Fibroblast of skin of right quadriceps (primary cell): ENCODE measurements at regions not wholly inside any gene's neighbourhood (a gene's known extent, or its start where the extent isn't known, plus 50 kb on each side); places are given as distances from the start of the nearest gene placed in this dataset.
"Not testable (repeated sequence)": the region's sequence is repeated elsewhere in the genome, so short reads cannot be mapped to it uniquely, and the experiment has no call there.

Source experiments
- DNase-seq: peaks from one replicate; pipeline ENCODE4 v3.0.0-alpha.2; 2013

DNA sequence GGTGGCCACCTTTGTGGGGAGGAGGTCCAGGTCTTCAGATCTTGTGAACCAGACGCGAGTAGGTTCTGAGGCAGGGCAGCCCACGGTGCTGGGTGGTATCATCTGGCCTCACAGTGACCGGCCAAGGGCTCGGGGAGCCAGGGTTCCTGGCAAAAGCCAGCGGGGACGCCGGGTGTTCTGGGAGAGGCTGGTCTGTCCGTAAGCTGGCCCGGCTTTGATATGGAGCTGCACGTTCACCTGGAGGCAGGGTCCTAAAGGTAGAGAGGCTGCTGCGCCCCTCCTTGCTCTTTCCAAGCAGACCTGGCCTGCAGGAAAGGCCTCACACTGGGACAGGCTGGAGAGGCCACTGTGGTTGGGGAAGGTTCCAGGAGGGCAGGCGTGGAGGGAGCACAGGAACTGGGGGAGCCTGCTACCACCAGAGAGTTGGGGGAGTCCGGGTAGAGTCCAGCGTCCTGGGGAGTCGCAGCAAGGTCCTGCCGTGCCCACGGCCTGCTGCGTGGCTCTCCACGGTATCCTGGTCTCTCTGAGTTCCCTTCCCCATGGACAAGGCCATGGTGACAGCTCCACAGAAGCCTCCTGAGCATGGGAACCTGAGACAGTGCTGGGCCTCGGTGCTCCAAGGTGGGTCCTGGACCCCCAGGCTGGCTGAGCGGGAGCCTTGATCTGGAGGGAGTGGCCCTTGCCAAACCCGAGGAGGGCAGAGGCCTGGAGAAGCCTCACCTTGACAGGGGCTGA, 452.4 kb upstream of the B3GAT1 start:
- no peak for DNase-seq

DNA sequence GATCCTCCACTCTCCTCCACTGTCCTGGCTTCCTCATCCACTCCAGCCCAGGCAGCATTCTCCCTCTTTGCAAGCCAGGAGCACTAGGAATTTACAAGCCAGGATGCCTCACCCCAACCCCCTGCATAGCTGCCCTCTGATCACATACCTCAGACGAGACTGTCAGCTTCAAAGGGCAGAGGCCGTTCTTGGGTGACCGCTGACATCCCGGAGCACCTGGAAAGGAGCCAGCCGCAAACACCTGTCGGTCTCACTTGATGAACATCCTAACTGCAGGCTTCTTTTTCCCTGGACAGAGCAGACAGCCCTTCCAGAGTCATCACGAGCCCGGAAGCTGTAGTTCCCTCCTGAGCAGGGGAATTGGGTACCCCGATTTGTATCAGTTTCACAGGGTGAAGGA, 451.3 kb upstream of the B3GAT1 start:
- DNase-seq: no peak

GRCh38 chr11:134862587-134863195, 450.6 kb upstream of the B3GAT1 start:
- DNase-seq: no peak

DNA sequence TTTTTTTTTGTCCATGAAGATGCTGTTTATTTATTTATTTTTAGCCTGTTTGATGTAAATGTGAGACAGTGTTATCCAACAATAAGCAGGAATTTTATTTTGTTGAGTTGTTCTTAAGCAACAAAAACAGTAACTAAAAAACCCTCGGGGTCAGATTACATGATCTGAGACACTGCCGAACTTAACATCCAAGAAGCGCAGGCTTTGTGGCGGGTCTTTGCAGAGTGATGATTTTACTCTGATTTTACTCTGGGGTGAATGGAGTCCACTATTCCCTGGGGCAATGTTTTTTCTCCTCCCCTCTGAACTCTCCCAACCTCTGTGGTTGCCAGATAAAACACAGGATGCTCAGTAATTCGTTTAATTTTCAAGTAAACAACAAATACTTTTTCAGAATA, 450.1 kb upstream of the B3GAT1 start:
- no peak for DNase-seq

- DNase-seq: no peak
Measured at GRCh38 chr11:134861490-134862104, 449.6 kb upstream of the B3GAT1 start.

DNA sequence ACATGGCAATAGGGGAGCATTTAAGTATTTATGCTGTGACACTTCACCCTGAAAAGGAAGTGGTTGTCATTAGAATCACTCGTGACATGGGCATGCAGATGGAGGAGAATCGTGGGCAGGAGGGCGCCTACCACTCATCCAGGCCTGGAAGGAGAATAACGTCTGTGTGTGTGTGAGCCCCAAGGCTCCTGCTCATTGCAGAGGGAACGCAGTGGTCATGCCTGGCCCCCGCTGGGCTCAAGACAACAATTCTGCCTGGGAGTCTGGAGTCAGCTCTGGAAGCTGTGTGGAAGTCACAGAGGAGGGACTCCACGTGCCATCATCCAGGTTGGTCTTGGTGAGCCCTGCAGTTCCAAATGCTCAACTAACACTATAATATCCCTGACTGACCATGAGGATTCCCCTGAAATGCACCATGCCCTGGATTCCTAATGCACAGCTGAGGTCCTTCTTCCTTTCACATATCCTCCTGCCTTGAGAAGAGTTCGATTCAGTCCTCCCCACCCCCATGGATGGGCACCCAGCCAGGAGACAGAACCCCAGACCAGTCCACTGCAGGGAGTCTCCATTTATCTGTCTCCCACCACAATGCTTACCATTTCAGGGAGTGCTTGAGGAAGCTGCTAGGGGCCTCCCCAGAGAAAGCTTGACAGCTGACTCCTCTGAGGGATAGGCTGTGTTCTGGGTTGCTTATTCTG, 446.9 kb upstream of the B3GAT1 start:
- no peak for DNase-seq

- no peak for DNase-seq
Measured at GRCh38 chr11:134857035-134857434, 445.0 kb upstream of the B3GAT1 start.

DNA sequence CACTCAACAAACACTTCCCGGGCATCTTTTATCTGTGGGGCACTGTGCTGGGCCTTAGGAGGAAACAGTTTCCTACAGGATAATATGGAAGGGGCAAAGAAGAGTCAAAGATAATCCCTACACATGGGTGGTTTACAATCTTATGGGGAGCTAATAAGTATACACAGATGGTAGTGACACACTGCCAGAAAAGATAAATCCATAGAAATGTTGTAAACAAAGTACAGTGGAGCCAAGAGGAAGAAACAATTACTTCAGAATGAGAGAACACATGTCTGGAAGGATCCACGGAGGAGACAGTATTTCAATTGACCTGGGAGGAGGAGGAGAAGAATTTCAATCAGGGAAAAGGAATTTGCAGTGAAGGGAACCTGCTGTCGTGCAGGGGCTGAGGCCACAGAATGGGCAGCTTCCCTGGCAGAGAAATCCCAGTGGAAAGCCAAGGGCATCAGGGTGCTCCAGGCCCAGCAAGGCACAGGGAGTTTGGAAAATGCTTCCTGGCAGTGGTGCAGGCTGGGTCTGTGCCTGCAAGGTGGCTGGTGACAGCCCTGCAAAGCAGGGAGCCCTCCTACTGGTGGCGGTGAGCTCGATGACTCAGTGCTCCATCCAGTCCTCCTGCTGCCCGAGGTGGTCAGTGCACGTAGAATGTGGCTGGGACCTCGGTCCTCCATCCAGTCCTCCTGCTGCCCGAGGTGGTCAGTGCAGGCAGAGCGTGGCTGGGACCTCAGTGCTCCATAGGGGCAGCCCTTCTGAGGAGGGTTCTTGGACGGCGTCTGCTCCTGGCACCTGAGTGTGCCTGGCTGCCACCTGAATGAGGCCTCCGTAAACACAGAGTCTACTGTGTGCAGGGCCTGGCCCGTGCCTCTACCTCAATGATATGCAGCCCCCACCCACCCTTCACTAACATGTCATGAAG, 444.3 kb upstream of the B3GAT1 start:
- no peak for DNase-seq

DNA sequence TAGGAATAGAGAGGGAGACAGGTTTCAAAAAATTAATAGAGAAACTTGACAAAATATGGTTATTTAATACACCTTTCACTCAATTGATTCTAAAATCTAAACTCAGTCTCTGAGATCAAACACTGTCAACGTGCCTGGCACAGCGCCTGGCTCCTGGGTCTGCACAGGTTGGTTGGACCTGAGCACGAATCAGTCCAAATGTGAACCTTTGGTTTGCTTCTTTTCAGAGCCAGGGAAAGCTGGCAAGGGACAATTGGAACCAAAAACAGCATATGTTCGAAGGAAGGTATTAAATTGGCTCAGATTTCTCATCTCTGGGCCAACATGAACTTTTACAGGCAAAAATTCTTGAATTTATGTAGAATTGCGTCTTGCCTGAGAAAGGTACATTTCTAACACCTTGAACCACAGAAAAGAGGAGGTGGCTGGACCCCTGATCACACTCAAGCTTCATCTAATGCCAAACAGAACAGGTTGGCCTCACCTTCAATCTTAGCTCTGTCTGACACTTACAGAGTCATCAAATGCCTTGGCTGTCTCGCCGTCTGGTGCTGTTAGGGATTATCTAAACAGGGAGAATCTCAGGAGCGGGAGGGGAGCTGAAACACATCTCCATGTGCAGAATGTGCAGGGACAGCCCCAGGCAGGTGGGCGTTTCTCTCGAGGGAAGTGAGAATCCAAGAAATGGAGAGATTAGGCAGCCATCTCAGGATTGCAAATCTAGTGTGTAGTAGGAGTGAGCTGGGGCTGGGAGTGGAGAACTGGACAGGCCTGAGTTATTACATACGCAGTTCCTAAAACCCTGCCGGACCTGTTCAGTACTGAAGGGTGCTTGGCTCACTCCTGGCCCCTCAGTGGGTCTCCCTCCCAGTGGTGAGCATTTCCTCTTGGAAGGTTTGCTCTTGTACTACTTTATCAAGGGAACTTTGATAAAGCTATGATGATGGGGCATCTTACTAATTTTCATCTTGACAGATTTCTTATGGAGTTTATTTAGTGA, 442.2 kb upstream of the B3GAT1 start:
- DNase-seq: no peak

DNA sequence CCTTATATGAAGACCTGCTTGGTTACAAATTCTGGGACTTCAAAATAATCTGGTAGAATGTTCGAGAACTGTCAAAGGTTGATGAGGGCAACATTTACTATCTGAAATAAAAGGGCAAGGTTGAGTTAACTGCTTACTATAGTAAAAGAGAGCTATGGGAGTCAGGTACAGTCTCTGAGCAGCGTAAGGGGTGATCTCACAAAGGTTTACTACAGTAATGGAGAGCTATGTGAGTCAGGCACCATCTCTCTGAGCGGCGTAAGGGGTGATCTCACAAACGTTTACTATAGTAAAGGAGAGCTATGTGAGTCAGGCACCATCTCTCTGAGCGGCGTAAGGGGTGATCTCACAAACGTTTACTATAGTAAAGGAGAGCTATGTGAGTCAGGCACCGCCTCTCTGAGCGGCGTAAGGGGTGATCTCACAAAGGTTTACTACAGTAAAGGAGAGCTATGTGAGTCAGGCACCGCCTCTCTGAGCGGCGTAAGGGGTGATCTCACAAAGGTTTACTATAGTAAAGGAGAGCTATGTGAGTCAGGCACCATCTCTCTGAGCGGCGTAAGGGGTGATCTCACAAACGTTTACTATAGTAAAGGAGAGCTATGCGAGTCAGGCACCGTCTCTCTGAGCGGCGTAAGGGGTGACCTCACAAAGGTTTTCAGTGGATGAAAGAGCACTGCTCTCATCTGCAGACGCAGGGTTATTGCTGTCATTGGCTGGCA, 439.6 kb upstream of the B3GAT1 start:
- not testable (repeated sequence) for DNase-seq

- no peak for DNase-seq
Measured at GRCh38 chr11:134850566-134850965, 438.5 kb upstream of the B3GAT1 start.

DNA sequence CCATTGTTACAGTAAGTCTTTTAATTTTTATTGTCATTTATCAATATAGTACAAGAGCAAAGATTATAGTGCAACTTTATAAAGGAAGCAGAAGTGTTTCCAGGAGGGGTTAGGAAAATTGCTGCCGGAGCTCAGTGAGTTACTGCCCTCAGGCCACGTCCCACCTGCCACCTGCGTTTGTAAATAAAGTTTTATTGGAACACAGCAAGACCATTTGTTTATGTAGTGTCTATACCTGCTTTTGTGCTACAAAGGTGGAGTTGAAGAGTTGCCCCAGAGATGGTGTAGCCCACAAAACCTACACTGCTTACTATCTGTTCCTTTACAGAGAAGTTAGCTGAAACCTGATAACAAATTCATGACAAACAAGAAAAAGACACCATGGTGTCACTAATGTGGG, 437.8 kb upstream of the B3GAT1 start:
- DNase-seq: no peak

- DNase-seq: no peak
Measured at GRCh38 chr11:134847083-134847715, 435.2 kb upstream of the B3GAT1 start.

GRCh38 chr11:134846328-134847082, 434.5 kb upstream of the B3GAT1 start:
- no peak for DNase-seq

GRCh38 chr11:134845474-134846327, 433.7 kb upstream of the B3GAT1 start:
- DNase-seq: no peak

DNA sequence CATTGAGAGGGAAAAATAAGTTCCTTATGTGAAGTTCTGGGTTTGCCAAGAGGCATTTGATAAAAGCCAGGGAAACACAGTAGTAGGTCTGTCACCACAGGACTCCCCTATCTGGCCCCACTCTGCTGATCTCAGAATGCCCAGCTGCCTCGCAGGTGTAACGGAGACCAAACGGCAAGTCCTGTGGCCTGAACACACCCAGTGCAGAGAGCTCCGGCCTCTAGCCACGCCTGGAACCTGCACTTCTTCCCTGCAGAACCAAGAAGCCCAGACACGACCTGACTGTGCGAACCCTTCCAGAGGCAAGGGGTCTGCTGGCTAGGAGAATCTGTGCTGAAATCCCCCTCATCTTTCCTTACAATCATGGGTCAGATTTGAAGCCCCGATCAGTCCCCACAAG, 432.8 kb upstream of the B3GAT1 start:
- DNase-seq: no peak

- DNase-seq: no peak
Measured at GRCh38 chr11:134843735-134844134, 431.7 kb upstream of the B3GAT1 start.

DNA sequence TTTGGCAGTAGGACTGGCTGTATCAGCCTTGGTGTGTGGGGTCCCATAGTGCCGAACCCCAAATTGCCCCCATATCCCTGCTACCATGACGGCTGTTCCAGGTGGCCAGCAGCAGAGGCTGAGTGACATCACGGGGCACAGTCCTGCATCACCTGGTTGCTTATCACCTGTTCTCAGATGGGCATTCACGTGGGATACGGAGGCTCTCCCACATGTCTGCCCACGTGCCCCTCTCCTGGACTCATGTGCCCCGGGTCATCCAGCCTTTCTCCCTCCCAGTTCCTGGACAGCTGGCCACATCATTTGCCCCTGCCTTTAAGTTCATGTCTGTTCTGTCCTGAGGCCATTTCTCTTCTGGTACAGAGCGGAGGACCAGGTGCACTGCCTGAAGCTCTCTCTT, 431.0 kb upstream of the B3GAT1 start:
- no peak for DNase-seq
